ENCODE measurements at regions not wholly inside any gene's neighbourhood (a gene's known extent, or its start where the extent isn't known, plus 50 kb on each side); places are given as distances from the start of the nearest gene placed in this dataset.

GRCh38 chr14:59123975-59124374 lies 64.5 kb upstream of the DAAM1 start:
- no peaks in the 10 kb centered on the region for H3K9me3 Mint-ChIP-seq

More at GRCh38 chr14:59123975-59124374, 64.5 kb upstream of the DAAM1 start:
- H3K27ac Mint-ChIP-seq: no peak overlapping the region
- Histone ChIP-seq H2AK5ac (ENCODE audit: insufficient read length, low read length) (no peak overlapping the region), H2AFZ (ENCODE audit: low read length) (no peak overlapping the region), H3K23me2 (ENCODE audit: insufficient read length, low read depth, low read length, poor library complexity, severe bottlenecking) (no peaks in the 10 kb centered on the region), H3T11ph (ENCODE audit: low read length) (no peak overlapping the region), H3K18ac (ENCODE audit: insufficient read length, low read depth, low read length) (no peak overlapping the region), H3K9ac (ENCODE audit: extremely low read depth, insufficient read length, low read length) (no peak overlapping the region), H3K4ac (ENCODE audit: low read depth, low read length) (no peak overlapping the region), H4K20me1 (ENCODE audit: control insufficient read depth, insufficient read depth, insufficient read length) (no peaks in the 10 kb centered on the region), H3K14ac (ENCODE audit: insufficient read depth, low read length) (no peak overlapping the region), H3K4me1 (ENCODE audit: insufficient read depth, low read length) (no peaks in the 10 kb centered on the region), H3K56ac (ENCODE audit: insufficient read length, low read depth, low read length) (no peak overlapping the region), H3K79me2 (ENCODE audit: insufficient read depth, low read length) (no peaks in the 10 kb centered on the region), H2BK15ac (ENCODE audit: low read depth, low read length) (no peak overlapping the region), H2BK20ac (ENCODE audit: low read depth, low read length, poor library complexity, severe bottlenecking) (no peak overlapping the region), H3K9me3 (ENCODE audit: control insufficient read depth, low read depth, low read length) (no peaks in the 10 kb centered on the region), H3K27me3 (ENCODE audit: insufficient read depth, low read length) (no peaks in the 10 kb centered on the region), H2BK5ac (ENCODE audit: insufficient read length, low read length) (no peak overlapping the region), H4K91ac (ENCODE audit: insufficient read length, low read depth, low read length) (no peak overlapping the region), H3K79me1 (ENCODE audit: insufficient read depth, low read depth, low read length, poor library complexity, severe bottlenecking) (no peaks in the 10 kb centered on the region), H4K5ac (ENCODE audit: insufficient read length, low read depth, low read length) (no peak overlapping the region), H2BK12ac (ENCODE audit: insufficient read length, low read depth, low read length) (no peak overlapping the region), H3K4me2 (ENCODE audit: insufficient read depth, insufficient read length, low read length) (no peak overlapping the region), H2BK120ac (ENCODE audit: low read depth, low read length, poor library complexity, severe bottlenecking) (no peak overlapping the region), H3K27ac (ENCODE audit: insufficient read length, low read depth, low read length) (no peak overlapping the region), H3K23ac (ENCODE audit: insufficient read length, low read depth, low read length) (no peak overlapping the region), H4K8ac (replicated peaks; ENCODE audit: insufficient read length, low read depth, low read length) (no peak overlapping the region)
- no peaks in the 10 kb centered on the region for H3K36me3 Mint-ChIP-seq (ENCODE audit: insufficient read depth in 1 of 3, low read depth in 3 of 3)
- TF ChIP-seq, protein P1, sequence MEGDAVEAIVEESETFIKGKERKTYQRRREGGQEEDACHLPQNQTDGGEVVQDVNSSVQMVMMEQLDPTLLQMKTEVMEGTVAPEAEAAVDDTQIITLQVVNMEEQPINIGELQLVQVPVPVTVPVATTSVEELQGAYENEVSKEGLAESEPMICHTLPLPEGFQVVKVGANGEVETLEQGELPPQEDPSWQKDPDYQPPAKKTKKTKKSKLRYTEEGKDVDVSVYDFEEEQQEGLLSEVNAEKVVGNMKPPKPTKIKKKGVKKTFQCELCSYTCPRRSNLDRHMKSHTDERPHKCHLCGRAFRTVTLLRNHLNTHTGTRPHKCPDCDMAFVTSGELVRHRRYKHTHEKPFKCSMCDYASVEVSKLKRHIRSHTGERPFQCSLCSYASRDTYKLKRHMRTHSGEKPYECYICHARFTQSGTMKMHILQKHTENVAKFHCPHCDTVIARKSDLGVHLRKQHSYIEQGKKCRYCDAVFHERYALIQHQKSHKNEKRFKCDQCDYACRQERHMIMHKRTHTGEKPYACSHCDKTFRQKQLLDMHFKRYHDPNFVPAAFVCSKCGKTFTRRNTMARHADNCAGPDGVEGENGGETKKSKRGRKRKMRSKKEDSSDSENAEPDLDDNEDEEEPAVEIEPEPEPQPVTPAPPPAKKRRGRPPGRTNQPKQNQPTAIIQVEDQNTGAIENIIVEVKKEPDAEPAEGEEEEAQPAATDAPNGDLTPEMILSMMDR (conservative IDR thresholded peaks at IDR 0.05): peak; percentile 48; the same call in 2 of the 3 replicates
- no peaks in the 10 kb centered on the region for H3K4me1 Mint-ChIP-seq
- no peak for DNase-seq
- WGBS (ENCODE audit: extremely low coverage, insufficient read length, low lambda C conversion rate): 100% methylated on average over 1 of the region's 4 CpGs
- no peak overlapping the region for H3K4me3 Mint-ChIP-seq
- H3K27me3 Mint-ChIP-seq (ENCODE audit: low read depth): no peaks in the 10 kb centered on the region
